Mesenteric fat pad (tissue), 1 donor: ENCODE measurements at regions not wholly inside any gene's neighbourhood (a gene's known extent, or its start where the extent isn't known, plus 50 kb on each side); places are given as distances from the start of the nearest gene placed in this dataset.

ENCODE experiments used
- DNase-seq: peaks from one replicate; pipeline ENCODE4 v3.0.0-alpha.2; 2020; ENCODE audit warnings: low spot score
- donor health status: DM: yes; HTN: yes; CAD: no.

DNA sequence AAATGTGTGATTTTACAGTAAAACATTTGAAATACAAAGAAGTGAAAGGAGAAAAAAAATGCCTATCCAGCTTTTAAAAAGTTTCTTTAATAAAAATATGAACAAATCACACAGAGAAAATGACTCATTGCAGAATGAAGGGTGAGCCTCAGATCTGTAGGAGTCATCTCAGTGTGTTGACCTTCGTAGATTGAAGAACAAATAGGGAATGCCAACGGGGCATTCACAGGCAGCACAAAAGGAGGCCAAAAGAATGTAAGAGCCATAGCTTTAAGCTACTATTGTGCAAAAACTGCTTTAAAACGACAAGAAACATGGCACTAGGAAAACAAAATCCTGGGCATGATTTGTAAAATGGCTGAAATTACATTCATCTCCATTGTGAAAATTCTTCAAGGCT lies 782.7 kb upstream of the CELF2 start:
- no peak for DNase-seq

DNA sequence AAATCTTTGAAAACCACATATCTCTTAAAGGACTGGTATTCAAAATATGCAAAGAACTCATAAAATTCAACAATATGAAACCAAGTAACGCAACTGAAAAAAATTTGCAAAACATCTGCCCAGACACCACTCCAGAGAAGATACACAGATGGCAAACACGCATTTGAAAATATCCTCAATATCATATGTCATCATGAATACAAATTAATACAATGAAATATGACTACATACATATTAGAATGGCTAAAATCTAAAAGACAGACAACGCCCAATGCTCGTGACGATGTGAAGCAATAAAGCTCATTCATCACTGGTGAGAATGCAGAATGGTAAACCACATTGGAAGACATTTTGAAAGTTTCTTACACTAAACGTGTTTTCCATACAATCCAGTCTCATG lies 770.1 kb upstream of the CELF2 start:
- DNase-seq, result no peak

DNA sequence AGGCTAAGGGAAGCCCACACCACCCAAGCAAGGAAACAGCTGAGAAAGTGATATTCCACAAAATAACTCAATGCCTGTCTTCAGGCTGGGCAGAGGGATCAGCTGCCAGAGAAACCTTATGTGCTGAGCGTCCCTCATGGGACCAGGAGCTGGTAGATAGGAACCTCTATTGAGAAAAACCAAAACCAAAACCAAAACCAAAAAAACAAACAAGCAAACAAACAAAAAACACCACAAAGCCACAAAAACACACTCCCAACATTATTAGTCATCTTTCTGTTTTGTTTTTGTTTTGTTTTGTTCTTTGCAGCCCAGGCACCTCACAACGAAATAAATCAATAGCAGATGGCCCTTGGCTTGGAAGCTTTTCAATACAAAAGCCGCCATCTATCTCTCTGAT lies 760.8 kb upstream of the CELF2 start:
- DNase-seq, result no peak

DNA sequence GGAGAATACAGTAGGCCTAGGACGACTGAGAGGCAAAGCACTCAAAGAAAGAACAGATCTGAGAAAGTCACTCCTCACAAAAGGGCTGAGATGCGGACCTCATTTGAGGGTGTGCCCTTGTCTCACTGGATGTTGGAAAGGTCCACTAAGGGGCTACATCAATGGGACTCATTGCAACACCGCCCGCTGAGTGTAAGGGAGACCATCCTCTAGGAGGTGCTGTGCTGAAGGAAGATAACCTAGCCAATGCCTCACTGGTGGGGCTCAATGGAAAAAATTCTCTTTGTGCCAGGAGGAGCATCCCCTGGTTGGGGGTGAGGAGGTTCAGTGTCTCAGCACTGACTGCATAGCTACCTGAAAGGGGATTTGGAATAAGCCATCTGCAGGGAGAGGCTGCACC lies 758.7 kb upstream of the CELF2 start:
- DNase-seq, result no peak

DNA sequence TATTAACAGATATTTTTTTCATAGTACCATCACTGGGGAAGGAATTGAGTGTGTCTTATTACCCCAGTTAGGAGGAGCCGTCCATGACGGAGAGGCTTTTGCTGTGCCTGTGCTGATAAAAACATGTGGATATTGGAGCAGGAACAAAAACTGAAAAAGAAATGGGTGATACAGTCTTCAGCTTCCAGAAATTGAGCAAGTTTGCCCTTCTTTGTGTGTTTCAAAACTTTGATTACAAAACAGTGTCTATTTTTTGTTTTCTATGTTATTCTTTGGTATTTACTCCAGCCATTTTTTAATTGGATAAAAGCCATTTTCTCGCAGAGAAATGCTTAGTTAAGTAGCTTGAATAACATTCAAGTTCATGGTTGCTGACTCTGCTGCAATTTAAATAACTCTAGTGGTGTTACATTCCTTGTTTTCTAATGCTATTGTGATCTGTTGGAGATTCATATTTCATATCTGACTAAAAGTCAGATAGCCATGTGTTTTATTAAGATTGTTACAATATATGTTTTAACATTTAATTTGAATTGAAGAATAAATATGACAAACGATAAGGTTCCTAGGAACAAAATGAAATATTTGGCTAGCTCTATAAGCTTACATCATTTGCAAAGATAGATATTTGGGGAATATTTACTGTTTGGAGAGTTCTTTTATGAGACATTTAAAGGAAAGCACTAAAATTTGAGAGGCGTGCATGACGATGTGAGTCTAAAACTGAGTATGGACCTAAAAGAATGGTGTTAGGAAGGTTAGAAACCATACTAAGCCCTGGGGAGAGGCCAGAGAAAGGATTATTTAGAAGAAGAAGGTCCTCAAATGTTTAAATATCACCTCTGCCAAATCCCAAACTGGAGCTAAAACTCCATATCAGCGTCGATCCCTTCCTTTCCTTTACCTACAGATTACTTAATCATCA lies 747.3 kb upstream of the CELF2 start:
- no peak for DNase-seq

DNA sequence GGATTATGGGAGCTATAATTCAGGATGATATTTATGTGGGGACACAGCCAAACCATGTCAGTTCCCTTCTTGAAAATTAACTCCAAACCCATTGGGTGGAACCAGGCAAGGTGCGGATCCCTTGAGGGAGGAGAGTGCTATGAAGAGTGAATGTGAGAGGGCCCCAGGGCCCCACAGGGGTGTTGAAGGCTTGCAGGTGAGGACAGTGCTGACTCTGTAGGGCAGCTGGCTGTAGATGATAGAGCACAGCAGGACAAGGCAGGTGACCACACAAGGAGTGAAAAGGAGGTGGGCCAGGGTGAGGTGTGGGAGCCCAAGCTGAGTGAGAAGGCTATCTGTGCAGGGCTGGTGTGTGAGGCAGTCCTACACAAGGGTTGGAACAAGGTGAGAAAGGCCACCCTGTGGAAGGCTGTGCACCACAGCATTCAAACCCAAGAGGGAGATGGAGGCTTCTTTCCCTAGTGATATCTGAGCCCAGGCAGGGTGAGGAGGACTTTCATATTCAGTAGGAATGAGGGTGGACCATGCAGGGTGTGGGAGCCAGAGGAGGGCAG lies 746.0 kb upstream of the CELF2 start:
- DNase-seq, result no peak

DNA sequence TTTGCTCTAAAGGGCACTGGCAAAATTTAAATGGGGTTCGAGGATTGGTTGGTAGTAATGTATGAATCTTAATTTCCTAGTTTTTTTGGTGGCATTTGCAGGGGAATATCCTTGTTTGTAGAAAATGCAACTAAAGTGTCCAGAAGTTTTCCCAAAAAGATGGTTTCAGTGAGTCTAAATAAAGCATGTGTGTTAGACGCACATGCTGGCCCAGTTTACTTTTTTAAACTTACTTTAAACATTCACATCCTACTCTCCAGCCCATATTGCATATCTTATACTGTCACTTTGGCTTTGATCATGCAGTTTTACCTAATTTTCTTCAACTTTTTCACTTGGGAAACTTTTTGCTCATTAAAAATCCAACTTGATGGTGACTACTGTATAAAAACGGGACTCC lies 744.0 kb upstream of the CELF2 start:
- no peak for DNase-seq

DNA sequence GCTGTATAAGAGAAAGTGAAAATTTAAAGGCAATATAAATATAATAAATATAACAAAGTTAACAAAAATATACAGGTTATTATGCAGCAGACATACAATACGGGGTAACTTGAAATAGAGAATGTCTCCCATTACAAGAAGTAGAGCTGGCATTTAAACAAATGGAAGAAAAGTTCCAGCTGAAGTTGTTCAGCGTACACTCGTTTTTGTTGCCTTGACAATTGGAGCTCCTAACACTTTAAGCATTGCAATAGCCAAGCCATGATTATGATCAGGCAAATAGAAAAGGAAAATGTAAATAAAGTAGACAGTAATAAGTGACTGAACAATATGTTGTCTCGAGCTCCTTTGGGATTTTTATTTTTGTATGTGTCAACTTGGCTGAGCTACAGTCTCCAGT lies 737.8 kb upstream of the CELF2 start:
- DNase-seq, result no peak

DNA sequence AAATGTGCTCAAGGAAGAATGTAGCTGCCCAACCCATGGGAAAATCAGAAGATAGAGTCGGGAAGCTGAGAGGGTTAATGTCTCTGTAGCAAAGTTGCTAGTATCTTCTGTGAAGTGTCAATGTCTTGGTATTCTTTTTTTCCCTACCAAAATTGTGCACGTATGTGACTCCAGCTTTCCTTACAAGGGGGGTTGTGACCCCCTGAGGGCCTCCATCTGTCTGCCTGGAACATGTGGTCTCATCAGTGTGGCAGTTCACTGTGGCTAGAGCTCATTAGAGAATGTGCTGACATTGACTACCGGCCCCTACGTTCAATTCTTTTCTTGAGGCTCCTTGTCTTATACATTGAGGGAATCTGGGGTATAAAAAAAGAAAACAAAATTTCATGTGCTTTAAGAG lies 725.2 kb upstream of the CELF2 start:
- DNase-seq, result no peak

DNA sequence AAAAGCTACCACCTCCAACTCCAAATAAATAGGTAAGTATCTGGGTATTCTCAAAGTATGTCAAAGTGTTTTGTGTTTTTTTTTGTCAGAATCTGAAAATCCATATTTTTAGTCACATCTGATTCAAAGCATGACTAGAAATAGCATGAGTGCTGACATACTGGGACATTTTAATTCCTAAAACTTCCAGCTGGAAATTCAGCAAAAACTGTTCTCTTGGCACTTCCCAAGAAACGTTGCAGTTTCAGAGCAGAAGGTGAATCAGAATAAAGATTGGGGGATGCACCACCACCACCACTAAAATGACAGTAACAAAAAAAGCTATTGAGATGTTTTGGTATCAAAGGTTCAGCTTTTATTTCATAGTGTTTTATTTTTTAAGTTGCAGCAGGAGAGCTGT lies 724.6 kb upstream of the CELF2 start:
- no peak for DNase-seq

DNA sequence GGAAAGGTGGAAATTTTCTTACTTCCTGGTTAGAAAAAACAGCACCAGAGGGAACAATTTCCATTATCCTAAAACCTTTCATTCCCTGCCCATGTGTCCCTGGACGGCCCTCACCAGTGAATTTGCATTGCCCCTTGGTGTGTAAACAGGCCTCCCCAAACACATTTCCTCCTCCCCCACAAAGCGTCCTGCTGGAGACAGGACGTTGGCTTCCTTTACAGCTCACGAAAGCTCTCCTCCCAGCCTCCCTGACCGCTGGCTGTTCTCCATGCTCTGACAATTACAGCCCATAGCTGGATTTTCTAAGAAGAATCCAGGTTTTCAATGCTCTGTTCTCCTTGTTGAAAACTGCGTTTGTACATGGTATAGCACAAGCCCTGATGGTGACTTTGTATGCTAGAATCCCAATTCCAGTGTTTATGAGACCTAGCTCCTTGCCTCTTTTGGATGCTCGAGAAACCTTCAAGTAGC lies 724.2 kb upstream of the CELF2 start:
- DNase-seq, result no peak

DNA sequence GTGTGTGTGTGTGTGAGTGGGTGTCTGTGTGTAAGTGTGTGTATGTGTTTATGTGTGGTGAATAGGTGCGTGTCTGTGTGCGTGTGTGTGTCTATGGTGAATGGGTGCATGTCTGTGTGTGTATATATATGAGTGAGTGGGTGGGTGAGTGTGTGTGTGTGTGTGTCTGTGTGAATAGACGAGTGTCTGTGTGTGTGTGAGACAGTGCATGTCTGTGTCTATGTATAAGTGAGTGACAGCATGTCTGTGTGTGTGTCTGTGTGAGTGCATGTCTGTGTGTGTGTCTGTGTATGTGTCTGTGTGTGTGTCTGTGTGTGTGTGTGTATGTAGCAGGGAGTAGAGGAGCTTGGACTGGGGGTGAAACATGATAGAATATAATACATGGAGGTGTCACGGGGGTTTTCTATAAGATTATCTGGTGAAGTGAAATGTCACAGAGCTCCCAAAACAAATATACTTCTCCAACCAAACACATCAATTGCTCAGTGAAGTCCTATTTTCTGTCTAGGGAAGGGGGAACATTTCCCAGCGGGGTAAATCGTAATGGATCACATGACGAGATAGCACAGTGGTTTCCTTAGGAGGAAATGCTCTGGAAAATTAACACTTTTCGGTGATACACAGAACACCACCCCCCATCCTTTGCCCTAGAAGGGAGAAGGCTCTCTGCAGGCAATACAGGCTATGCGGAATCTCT lies 723.3 kb upstream of the CELF2 start:
- no peak for DNase-seq

DNA sequence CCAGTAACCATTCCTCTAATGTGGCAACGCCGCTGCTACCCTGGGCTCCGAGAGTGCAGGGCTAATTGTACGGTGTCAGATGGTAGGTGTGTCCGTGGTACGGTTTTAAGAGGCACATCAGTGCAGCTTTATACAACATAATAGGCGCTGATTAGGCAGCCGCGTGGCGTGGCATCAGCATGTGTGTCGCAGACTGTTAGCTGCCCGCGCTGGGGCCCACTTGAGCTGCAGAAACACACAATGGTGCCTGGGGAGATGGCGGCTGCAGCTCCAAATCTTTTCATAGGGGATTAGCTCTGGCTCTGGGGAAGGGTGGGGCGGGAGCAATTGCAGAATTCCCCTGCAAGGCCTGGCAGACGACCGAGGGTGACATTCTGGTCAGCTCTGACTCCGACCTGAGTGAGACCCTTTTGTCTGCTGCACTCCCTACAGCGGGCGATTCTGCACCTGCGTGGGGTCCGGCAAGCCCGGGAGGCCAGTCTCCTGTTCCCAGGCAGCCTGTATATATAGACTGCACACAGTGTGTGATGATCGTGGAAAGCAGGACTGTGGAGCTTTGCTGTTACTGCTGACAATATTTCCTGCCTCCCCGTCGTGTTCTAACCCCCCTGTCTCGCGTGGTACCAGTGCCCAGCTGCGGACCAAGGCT lies 722.7 kb upstream of the CELF2 start:
- DNase-seq, result no peak

DNA sequence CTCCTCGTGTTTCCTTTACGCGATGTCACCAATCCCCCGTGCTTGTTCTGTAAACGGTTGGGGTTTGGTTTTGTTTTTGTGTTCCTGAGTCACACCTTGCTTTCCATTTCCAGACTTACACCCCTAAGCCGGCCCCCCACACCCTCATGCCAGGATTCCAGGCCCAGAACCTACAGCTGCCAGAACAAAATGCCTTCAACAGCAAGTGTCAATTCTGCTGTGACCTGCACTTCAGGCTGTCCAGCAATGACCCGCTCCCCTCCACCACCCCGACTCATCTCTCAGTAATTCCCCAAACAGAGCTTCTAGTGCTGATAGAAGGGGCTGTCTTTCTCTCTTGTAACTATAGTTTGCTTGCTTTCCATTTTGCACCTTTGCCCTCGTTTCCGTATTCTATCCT lies 722.1 kb upstream of the CELF2 start:
- no peak for DNase-seq

DNA sequence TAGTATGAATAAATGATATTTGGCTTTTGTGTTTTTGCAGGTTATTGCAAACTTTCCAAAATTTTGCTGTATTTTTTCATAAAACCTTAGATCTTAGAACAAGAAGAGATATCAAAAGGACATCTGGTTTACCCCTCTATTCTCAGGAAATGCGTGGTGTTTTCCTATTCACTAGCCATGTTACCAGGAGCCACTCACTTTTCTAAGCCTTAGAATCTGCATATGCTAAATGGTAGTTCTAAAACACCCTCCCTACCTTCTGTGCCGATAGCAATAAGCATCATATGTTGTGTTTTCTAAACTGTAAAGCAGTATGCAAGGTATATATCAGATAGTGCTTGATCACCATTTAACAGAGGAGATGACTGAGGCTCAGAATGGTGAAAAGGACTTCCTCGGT lies 715.0 kb upstream of the CELF2 start:
- no peak for DNase-seq

DNA sequence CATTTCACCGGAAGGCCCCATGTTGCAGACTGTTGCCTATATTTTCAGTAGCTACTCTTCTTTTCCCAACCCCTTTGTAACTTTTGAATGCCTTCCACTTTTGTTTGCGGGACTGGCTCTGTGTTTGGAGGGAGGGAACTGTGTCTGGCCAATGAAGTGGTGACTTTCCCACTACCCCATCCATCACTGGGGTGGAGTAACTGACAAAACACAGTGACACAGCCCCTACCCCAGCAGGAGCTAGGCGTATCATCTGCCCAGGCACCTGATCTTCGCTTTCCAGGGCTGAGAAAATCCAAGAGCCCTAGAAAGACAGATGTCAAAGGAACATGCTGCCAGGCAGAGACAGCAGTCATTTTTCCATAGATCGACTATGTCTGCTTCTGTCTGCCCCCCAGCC lies 710.6 kb upstream of the CELF2 start:
- DNase-seq, result no peak

DNA sequence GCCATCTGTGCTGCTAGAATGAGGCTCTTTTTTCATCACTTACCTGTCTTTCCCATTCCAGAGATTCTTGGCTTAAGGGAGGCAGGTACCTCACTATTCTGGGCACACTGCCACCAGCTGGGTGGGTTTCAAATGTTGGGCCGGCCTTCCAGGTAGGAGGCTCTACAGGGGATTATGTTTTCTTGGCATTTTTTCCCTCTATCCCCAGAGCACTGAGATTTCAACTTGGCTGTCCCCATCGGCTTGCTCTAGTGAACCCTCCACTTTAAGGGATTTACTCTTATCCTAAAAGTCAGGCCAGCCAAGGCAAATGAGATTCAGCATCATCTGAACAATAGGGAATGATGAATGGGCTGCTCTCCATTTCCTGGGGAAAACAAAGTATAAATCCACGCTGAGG lies 710.1 kb upstream of the CELF2 start:
- no peak for DNase-seq

DNA sequence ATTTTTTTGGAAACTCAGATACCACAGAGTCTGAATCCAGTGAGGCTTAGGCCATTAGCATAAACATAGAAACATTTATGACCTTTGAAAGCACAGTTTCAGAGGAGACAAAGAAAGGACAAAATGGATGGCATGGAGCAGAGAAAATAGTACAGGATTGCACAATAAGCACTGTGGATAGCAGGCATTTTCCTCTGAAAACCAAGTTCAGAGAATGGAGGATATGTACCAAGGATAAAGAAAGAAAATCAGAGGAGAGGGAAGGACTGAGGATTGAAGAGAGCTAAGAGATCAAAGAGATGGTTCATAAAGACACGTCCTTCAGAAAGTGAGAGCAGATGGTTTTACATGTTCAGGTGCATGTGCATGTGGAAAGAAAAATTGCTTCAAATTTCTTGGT lies 707.2 kb upstream of the CELF2 start:
- no peak for DNase-seq

DNA sequence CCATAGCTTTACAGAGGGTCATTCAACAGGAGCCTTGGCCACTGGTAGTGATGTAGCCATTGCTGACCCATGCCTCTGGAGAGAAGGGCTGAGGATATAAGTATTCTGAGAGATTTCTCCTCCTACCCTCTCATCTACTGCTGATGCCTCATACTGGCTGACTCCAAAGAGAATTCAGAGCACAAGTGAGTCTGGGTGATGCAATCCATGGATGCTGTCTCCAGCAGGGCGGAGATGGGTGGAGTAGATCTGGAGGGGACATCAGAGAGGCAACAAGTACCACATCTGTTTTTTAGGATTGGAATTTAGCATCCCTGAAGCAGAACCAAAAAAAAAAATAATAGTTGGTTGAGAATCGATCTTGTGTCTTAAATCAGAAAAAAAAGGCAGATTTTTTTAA lies 705.7 kb upstream of the CELF2 start:
- no peak for DNase-seq

DNA sequence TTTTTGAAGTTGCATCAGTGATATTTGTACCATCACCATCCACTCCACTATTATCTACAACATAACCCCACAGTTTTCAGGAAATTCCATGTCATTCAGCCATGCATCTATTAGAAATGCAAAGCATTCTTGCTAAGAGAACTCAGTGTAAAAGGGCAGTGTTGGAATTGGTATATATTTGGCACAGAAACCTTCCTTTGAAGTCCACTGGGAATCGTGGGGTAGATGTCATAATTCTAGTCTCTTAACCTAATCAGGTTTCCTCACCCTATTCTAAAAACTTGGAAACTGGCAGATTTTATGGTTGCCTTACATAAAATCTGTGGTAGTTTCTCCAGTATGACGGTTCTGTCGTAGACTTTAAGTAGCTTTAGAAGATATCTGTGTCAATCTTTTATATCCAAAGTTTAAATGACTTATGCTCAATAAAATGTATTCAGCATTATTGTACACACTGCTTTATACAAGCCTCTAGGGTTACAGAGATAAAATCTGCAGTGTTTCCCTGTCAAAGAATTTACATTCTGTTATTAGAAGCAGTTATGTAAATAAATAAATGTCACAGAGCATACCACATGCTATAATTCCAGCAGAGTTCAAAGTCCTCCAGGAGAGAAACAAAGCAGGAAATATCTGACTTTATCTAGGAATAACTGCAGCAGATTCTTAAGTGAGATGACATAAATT lies 704.4 kb upstream of the CELF2 start:
- no peak for DNase-seq

DNA sequence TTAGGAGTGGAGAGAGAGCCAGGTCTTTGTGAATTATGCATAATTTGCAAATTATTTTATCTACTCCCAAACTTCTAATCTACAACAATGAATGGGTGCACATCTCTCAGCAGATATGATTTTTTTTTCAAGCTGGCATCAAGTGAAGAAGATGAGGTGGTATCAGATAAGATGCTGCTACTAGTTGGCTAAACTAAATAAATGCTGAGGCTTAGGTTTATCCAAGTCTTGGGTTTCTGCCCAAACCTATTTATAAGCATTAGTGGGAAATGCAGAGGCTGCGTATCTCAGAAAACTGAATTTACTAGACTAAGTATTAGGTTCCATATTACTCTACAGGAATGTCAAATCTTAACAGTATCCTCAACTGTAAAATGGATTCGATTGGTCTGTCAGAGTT lies 703.0 kb upstream of the CELF2 start:
- DNase-seq, result no peak
